ENCODE measurements at regions not wholly inside any gene's neighbourhood (a gene's known extent, or its start where the extent isn't known, plus 50 kb on each side); places are given as distances from the start of the nearest gene placed in this dataset.

DNA sequence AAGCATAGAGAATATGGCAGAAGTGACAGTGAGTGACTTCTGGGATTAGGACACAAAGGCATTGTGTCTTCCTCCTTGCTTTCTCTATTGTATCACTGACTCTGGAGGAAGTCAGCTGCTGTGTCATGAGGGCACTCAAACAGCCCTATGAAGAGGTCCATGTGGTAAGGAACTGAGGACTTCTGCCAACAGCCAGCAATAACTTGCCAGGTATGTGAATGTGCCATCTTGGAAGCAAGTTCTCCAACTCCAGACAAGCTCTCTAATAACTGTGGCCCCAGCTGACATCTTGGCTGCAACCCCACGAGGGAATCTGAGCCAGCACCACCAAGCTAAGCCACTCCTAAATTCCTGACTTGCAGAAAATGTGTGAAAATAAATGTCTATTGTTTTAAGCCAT, 83.6 kb upstream of the ZBED5 start:
- DNase-seq (ENCODE audit: extremely low spot score, unreplicated experiment) = no peak
- peaks cover 5% of the 10 kb centered on the region for H3K4me1 Mint-ChIP-seq (ENCODE audit: unreplicated experiment)
- no peak overlapping the region for H3K27ac Mint-ChIP-seq (ENCODE audit: unreplicated experiment)
- H3K27me3 Mint-ChIP-seq (ENCODE audit: unreplicated experiment) = no peaks in the 10 kb centered on the region
- no peak overlapping the region for H3K4me3 Mint-ChIP-seq (ENCODE audit: unreplicated experiment)
- H3K9me3 Mint-ChIP-seq (ENCODE audit: unreplicated experiment) = no peaks in the 10 kb centered on the region
- TF ChIP-seq, protein P1, sequence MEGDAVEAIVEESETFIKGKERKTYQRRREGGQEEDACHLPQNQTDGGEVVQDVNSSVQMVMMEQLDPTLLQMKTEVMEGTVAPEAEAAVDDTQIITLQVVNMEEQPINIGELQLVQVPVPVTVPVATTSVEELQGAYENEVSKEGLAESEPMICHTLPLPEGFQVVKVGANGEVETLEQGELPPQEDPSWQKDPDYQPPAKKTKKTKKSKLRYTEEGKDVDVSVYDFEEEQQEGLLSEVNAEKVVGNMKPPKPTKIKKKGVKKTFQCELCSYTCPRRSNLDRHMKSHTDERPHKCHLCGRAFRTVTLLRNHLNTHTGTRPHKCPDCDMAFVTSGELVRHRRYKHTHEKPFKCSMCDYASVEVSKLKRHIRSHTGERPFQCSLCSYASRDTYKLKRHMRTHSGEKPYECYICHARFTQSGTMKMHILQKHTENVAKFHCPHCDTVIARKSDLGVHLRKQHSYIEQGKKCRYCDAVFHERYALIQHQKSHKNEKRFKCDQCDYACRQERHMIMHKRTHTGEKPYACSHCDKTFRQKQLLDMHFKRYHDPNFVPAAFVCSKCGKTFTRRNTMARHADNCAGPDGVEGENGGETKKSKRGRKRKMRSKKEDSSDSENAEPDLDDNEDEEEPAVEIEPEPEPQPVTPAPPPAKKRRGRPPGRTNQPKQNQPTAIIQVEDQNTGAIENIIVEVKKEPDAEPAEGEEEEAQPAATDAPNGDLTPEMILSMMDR (IDR thresholded peaks at IDR 0.05) = no peak
- no peaks in the 10 kb centered on the region for H3K36me3 Mint-ChIP-seq (ENCODE audit: unreplicated experiment)

DNA sequence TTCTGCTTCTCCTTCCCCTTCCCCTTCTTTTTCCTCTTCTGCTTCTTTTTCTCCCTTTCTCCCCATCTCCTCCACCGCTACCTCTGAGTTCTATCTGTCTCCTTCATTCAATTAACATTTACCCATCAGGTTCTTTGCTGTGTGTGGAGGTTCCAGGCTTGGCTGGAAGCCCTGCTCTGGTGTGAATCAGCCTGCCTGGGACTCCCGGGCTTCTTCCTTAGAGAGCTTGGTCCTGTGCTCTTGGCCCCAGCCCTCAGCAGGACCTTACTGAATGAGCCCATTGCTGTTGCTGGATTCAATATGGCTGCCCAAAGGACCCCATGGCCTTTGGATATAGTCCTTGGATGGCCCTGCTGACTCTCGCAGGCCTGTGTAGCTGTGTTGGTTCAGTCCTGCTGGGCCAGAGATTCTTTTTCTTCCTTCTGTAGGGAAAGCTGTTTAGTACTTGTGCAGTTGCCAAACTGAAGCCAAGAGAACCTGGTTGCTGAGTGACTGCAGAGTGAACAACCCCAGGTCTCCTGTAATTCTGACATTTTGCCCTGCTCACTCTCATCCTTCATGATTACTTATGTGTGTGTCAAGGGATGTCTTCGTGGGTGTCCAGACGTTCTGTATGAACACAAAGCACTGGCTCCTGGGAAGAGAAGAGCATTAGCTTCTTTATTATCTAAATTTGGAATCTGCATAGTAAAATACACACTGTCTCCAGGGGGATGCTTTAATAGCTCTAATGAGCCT, 81.0 kb upstream of the ZBED5 start:
- peaks cover 11% of the 10 kb centered on the region for H3K4me1 Mint-ChIP-seq (ENCODE audit: unreplicated experiment)
- no peak for DNase-seq (ENCODE audit: extremely low spot score, unreplicated experiment)

DNA sequence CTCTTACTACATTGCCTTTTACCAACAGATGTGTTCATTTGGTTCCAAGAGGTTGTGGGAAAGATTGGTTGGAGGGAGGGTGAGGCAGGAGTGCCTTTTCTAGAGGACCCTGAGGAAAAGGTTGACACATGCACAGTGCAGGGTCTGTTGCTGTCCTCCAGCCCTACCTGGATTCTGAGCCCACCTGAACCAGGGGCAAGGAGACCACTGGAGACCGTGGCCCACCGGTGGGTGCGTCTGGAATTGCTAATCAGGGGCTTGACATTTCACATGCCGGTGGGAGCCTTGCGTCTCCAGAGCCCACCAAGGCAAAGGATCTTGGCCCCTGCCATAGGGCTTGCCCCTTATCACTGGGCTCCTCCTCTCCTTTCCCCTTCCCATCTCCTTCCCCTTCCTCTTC, 80.4 kb upstream of the ZBED5 start:
- Mint-ChIP-seq H3K4me1 (ENCODE audit: unreplicated experiment) (peaks cover 15% of the 10 kb centered on the region), H3K4me3 (ENCODE audit: unreplicated experiment) (no peak overlapping the region), H3K9me3 (ENCODE audit: unreplicated experiment) (no peaks in the 10 kb centered on the region), H3K27me3 (ENCODE audit: unreplicated experiment) (no peaks in the 10 kb centered on the region), H3K27ac (ENCODE audit: unreplicated experiment) (no peak overlapping the region), H3K36me3 (ENCODE audit: unreplicated experiment) (no peaks in the 10 kb centered on the region)
- TF ChIP-seq, protein P1 (IDR thresholded peaks at IDR 0.05) = no peak
- no peak for DNase-seq (ENCODE audit: extremely low spot score, unreplicated experiment)

More for the DNA sequence above, 81.0 kb upstream of the ZBED5 start:
- TF ChIP-seq, protein P1 (IDR thresholded peaks at IDR 0.05) = no peak
- no peaks in the 10 kb centered on the region for H3K27me3 Mint-ChIP-seq (ENCODE audit: unreplicated experiment)
- H3K27ac Mint-ChIP-seq (ENCODE audit: unreplicated experiment) = no peak overlapping the region
- no peaks in the 10 kb centered on the region for H3K36me3 Mint-ChIP-seq (ENCODE audit: unreplicated experiment)
- H3K4me3 Mint-ChIP-seq (ENCODE audit: unreplicated experiment) = no peak overlapping the region
- no peaks in the 10 kb centered on the region for H3K9me3 Mint-ChIP-seq (ENCODE audit: unreplicated experiment)

DNA sequence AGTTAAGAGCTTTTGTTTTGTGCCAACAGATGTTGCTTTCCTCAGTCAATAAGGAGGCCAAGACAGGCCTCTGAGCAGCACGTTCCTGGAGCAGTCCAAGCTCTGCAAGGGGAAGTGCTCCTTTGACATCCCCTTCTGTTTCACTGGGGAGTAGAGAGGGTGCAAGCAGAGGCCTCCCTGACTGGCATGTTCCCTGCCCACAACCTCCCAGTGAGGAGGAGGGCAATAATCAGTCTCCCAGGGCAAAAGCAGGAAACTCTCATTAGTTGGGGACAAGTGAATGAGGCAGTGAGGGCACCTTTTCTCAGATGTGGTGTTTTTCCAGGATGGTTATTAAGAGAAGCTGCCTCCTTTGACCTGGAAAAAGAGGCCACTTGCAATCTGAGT, 79.5 kb upstream of the ZBED5 start:
- Mint-ChIP-seq H3K27ac (ENCODE audit: unreplicated experiment) (no peak overlapping the region), H3K36me3 (ENCODE audit: unreplicated experiment) (no peaks in the 10 kb centered on the region), H3K9me3 (ENCODE audit: unreplicated experiment) (no peaks in the 10 kb centered on the region), H3K4me3 (ENCODE audit: unreplicated experiment) (no peak overlapping the region), H3K4me1 (ENCODE audit: unreplicated experiment) (peaks cover 17% of the 10 kb centered on the region), H3K27me3 (ENCODE audit: unreplicated experiment) (no peaks in the 10 kb centered on the region)
- TF ChIP-seq, protein P1 (IDR thresholded peaks at IDR 0.05) = no peak
- no peak for DNase-seq (ENCODE audit: extremely low spot score, unreplicated experiment)

DNA sequence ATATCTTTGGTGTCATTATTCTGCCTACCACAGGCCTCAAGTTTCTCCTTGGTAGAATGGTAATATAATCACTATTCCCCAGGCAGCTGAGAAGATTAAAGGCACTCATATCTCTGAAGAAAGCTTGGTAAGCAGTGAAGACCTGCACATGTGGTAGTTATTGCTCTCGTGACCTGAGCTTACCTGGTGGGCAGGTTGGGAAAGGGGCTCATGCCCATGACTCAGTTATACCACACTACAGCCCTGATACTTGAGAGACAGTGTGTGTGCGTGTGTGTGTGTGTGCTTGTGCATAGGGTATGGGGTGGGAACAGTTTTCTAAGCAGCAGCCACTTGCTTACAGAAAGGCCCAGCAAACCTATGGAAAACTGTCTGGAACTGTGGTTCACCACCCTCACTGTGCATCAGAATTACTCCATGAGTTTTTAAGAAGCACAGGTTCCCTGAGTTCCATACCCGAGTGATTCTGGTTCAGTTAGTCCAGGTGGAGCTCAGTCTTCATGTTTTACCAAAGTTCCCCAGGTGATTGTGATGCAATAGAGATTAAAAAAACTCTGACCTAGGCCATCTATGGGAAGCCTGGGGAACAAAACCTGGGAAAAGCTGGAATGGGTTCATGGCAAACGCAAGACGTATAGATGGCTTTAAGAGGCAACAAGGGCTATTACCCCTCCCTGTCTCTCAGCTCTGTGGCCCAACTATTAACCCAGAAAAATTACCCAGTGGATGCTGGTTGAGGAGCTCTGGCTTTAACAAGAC, 79.0 kb upstream of the ZBED5 start:
- H3K27ac Mint-ChIP-seq (ENCODE audit: unreplicated experiment) = no peak overlapping the region
- no peaks in the 10 kb centered on the region for H3K27me3 Mint-ChIP-seq (ENCODE audit: unreplicated experiment)
- H3K4me3 Mint-ChIP-seq (ENCODE audit: unreplicated experiment) = no peak overlapping the region
- H3K9me3 Mint-ChIP-seq (ENCODE audit: unreplicated experiment) = no peaks in the 10 kb centered on the region
- DNase-seq (ENCODE audit: extremely low spot score, unreplicated experiment) = no peak
- TF ChIP-seq, protein P1 (IDR thresholded peaks at IDR 0.05) = no peak
- H3K4me1 Mint-ChIP-seq (ENCODE audit: unreplicated experiment) = peaks cover 20% of the 10 kb centered on the region
- no peaks in the 10 kb centered on the region for H3K36me3 Mint-ChIP-seq (ENCODE audit: unreplicated experiment)

All from osteocyte (in vitro differentiated cells).